ENCODE measurements at regions not wholly inside any gene's neighbourhood (a gene's known extent, or its start where the extent isn't known, plus 50 kb on each side); places are given as distances from the start of the nearest gene placed in this dataset.

DNA sequence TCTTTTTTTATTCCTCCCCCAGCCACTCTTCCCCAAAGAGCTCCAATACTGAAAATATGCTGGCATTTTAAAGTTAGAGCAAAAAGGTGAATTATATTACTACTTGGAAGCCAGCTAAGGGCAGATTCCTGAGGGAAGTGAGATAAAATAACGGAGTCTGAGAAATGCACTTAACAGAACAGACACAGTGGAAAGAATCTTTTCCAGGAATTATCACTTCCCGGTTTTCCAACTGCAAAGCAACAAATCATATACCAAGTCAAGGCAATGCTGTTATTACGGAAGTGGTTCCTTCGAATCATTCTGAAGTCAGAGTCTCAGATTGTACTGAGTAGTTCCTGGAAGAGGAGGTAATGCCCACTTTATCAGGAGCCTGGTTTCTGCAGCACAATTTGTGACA, 435.0 kb upstream of the SPRED2 start:
- Histone ChIP-seq H3K4me3 (no peak overlapping the region), H3K27ac (no peak overlapping the region), H3K4me1 (no peaks in the 10 kb centered on the region), H3K36me3 (replicated peaks in 1 of 2; ENCODE audit: insufficient read depth in 1 of 2, low read depth in 2 of 2) (no peaks in the 10 kb centered on the region), H3K9me3 (no peaks in the 10 kb centered on the region), H3K27me3 (no peaks in the 10 kb centered on the region)
- DNase-seq (no peak), ATAC-seq (no peak)
- intact Hi-C loops (cut with DNase I) = no loop called here
- WGBS, 2 donors = 60 to 72% methylated on average over 4 of the region's 4 CpGs
- TF ChIP-seq, protein P1, sequence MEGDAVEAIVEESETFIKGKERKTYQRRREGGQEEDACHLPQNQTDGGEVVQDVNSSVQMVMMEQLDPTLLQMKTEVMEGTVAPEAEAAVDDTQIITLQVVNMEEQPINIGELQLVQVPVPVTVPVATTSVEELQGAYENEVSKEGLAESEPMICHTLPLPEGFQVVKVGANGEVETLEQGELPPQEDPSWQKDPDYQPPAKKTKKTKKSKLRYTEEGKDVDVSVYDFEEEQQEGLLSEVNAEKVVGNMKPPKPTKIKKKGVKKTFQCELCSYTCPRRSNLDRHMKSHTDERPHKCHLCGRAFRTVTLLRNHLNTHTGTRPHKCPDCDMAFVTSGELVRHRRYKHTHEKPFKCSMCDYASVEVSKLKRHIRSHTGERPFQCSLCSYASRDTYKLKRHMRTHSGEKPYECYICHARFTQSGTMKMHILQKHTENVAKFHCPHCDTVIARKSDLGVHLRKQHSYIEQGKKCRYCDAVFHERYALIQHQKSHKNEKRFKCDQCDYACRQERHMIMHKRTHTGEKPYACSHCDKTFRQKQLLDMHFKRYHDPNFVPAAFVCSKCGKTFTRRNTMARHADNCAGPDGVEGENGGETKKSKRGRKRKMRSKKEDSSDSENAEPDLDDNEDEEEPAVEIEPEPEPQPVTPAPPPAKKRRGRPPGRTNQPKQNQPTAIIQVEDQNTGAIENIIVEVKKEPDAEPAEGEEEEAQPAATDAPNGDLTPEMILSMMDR (IDR thresholded peaks at IDR 0.05) = no peak
- no peak for TF ChIP-seq POLR2A (IDR thresholded peaks at IDR 0.05)

DNA sequence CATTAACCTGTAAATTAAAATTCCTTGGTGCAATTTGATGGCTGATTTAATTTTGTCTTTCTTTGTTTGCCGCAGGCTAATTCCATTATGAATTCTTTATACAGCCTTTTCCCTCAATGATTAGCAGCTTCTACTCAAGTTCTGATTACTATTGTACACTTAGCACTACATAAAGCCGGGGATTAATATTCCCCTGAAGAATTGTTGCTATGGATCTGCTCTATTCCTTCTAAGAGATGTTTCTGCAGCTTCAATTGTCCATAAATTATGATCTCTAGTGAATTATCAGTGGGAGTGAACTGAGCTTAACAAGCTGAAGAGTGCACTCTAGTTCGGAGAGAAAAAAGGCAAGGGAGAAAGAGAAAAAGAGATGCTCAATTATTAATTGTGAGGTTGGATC, 433.7 kb upstream of the SPRED2 start:
- Histone ChIP-seq H3K4me1 (no peaks in the 10 kb centered on the region), H3K4me3 (no peak overlapping the region), H3K27ac (no peak overlapping the region), H3K27me3 (no peaks in the 10 kb centered on the region), H3K36me3 (replicated peaks in 1 of 2; ENCODE audit: insufficient read depth in 1 of 2, low read depth in 2 of 2) (no peaks in the 10 kb centered on the region), H3K9me3 (no peaks in the 10 kb centered on the region)
- 71 to 74% methylated on average over 3 of the region's 3 CpGs for WGBS, 2 donors
- ATAC-seq (no peak), DNase-seq (no peak)
- no peak for TF ChIP-seq POLR2A (IDR thresholded peaks at IDR 0.05)
- TF ChIP-seq, protein P1 (IDR thresholded peaks at IDR 0.05) = no peak
- intact Hi-C loops (cut with DNase I) = no loop called here

DNA sequence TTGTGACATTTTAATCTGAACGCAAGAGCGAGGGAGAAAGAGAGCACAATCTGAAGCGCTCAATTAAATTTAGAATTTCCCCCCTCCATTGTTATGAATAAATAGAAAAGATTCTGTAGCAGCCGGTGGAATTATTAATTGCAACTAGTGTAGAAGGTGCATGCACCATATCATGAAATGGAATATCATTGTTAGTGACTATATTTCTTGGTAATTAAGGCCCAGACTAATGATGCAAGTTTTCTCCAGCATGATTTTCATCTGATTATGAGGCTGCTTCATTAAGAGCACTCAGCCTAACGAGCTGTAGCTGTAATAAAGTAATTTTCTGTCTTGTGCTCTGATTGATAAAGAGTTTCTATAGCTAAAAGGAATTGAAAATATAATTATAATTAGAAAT, 432.2 kb upstream of the SPRED2 start:
- no peaks in the 10 kb centered on the region for H3K27me3 ChIP-seq
- intact Hi-C loops (cut with DNase I) = no loop called here
- no peaks in the 10 kb centered on the region for H3K4me1 ChIP-seq
- TF ChIP-seq, protein P1 (IDR thresholded peaks at IDR 0.05) = no peak
- TF ChIP-seq POLR2A (IDR thresholded peaks at IDR 0.05) = no peak
- no peaks in the 10 kb centered on the region for H3K9me3 ChIP-seq
- 85 to 87% methylated on average over 5 of the region's 5 CpGs for WGBS, 2 donors
- no peak overlapping the region for H3K4me3 ChIP-seq
- DNase-seq (no peak), ATAC-seq (no peak)
- H3K27ac ChIP-seq = no peak overlapping the region
- no peaks in the 10 kb centered on the region for H3K36me3 ChIP-seq (replicated peaks in 1 of 2; ENCODE audit: insufficient read depth in 1 of 2, low read depth in 2 of 2)

DNA sequence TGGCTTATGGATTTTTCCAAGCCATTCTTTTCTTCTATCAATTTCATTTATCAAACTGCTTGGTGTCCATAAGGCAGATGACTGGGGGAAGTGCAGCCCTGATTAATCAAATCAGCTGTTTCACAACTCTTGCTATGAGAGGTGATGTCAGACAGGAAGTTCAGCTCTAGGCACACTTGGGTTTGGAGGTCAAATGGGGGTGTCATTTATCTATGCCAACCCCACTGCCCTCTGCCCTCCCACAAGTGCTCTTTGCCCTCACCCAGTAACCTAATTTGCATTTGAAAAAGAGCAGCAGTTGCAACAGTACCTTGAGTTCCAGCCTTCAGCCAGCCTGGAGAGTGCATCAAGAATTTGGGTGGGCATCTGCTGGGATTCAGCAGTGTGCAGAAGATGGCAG, 431.3 kb upstream of the SPRED2 start:
- no peak for DNase-seq
- TF ChIP-seq, protein P1 (IDR thresholded peaks at IDR 0.05) = no peak
- TF ChIP-seq POLR2A (IDR thresholded peaks at IDR 0.05) = no peak
- H3K36me3 ChIP-seq (replicated peaks in 1 of 2; ENCODE audit: insufficient read depth in 1 of 2, low read depth in 2 of 2) = no peaks in the 10 kb centered on the region
- intact Hi-C loops (cut with DNase I) = no loop called here
- H3K27ac ChIP-seq = no peak overlapping the region
- no peak overlapping the region for H3K4me3 ChIP-seq
- no peak for ATAC-seq
- no peaks in the 10 kb centered on the region for H3K9me3 ChIP-seq
- no peaks in the 10 kb centered on the region for H3K4me1 ChIP-seq
- no peaks in the 10 kb centered on the region for H3K27me3 ChIP-seq

DNA sequence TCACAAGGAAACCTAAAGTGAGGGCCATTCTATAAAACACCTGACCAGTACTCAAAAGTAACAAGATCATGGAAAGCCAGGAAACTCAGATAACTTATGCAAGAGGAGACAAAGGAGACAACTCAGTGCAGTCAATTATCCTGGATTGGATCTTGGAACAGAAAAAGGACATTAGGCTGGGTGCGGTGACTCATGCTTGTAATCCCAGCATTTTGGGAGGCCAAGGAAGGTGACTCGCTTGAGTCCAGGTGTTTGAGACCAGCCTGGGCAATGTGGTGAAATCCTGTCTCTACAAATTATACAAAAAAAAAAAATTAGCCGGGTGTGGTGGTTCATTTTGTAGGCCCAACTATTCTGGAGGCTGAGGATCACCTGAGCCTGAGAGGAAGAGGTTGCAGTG, 424.5 kb upstream of the SPRED2 start:
- no peaks in the 10 kb centered on the region for H3K9me3 ChIP-seq
- ATAC-seq = no peak
- H3K36me3 ChIP-seq (replicated peaks in 1 of 2; ENCODE audit: insufficient read depth in 1 of 2, low read depth in 2 of 2) = no peaks in the 10 kb centered on the region
- H3K27ac ChIP-seq = no peak overlapping the region
- H3K27me3 ChIP-seq = no peaks in the 10 kb centered on the region
- 92% methylated on average over 3 of the region's 3 CpGs for WGBS, 2 donors
- H3K4me3 ChIP-seq = no peak overlapping the region
- no peaks in the 10 kb centered on the region for H3K4me1 ChIP-seq
- TF ChIP-seq POLR2A (IDR thresholded peaks at IDR 0.05) = no peak
- TF ChIP-seq, protein P1 (IDR thresholded peaks at IDR 0.05) = no peak
- DNase-seq = no peak
- intact Hi-C loops (cut with DNase I) = no loop called here
